Neural cell (in vitro differentiated cells): ENCODE measurements at regions not wholly inside any gene's neighbourhood (a gene's known extent, or its start where the extent isn't known, plus 50 kb on each side); places are given as distances from the start of the nearest gene placed in this dataset.

Experiments
- EP300 ChIP-seq: fragments of 450-650 bp; conservative IDR thresholded peaks from 2 replicates; pipeline ENCODE4 v1.6.1; 2014; ENCODE audit warnings: antibody characterized with exemption, mild to moderate bottlenecking, moderate library complexity; ENCODE audit not compliant: poor library complexity, severe bottlenecking
- EZH2 ChIP-seq: fragments of 200-600, 300-800 bp; shearing (Covaris generic), sonication (generic); IDR thresholded peaks from 2 replicates; pipeline ENCODE4 v1.6.1; 2014; ENCODE audit warnings: antibody characterized with exemption, low read length, borderline replicate concordance, mild to moderate bottlenecking; ENCODE audit not compliant: insufficient read depth, poor library complexity, severe bottlenecking
- MXI1 ChIP-seq: fragments of 450-650 bp; conservative IDR thresholded peaks from 2 replicates; pipeline ENCODE4 v1.6.1; 2014; ENCODE audit warnings: antibody characterized with exemption, mild to moderate bottlenecking; ENCODE audit not compliant: poor library complexity, severe bottlenecking
- POLR2AphosphoS5 ChIP-seq: IDR thresholded peaks from 2 replicates; pipeline ENCODE4 v1.6.1; 2012
- RAD21 ChIP-seq: fragments of 450-650 bp; conservative IDR thresholded peaks from 2 replicates; pipeline ENCODE4 v1.6.1; 2014; ENCODE audit warnings: antibody characterized with exemption, mild to moderate bottlenecking, moderate library complexity
- SMC3 ChIP-seq: fragments of 450-650 bp; conservative IDR thresholded peaks from 2 replicates; pipeline ENCODE4 v1.6.1; 2014; ENCODE audit warnings: antibody characterized with exemption, mild to moderate bottlenecking, moderate library complexity; ENCODE audit not compliant: poor library complexity
- TAF1 ChIP-seq: IDR thresholded peaks from 2 replicates; pipeline ENCODE4 v1.6.1; 2012; ENCODE audit warnings: low read depth
- TF ChIP-seq, protein P1 (sequence below): fragments of 450-650 bp; IDR thresholded peaks from 2 replicates; pipeline ENCODE4 v1.5.1; 2014; ENCODE audit warnings: antibody characterized with exemption, mild to moderate bottlenecking, moderate library complexity; ENCODE audit not compliant: poor library complexity, severe bottlenecking
- TF ChIP-seq, protein P2 (sequence below): IDR thresholded peaks from 2 replicates; pipeline ENCODE4 v1.6.1; 2012; ENCODE audit warnings: borderline replicate concordance

DNA sequence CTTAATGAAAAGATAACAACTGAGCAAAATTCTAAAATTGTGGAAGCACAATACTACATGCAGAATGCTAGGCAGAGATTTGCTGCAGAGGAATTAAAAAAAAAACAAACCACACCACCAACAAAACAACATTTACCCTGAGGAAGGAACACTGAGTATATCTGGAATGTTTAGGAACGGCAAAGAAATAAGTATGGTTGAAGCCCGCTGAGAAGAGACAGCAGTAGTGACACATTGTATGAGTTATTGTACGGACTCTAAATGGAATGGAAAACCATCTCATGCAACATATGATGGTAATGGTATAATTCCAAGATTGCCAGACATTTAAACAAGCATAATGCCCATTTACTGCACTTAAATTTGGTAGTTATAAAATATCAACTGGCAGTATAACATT lies 568.2 kb upstream of the CCDC54 start:
- TF ChIP-seq, protein P1, sequence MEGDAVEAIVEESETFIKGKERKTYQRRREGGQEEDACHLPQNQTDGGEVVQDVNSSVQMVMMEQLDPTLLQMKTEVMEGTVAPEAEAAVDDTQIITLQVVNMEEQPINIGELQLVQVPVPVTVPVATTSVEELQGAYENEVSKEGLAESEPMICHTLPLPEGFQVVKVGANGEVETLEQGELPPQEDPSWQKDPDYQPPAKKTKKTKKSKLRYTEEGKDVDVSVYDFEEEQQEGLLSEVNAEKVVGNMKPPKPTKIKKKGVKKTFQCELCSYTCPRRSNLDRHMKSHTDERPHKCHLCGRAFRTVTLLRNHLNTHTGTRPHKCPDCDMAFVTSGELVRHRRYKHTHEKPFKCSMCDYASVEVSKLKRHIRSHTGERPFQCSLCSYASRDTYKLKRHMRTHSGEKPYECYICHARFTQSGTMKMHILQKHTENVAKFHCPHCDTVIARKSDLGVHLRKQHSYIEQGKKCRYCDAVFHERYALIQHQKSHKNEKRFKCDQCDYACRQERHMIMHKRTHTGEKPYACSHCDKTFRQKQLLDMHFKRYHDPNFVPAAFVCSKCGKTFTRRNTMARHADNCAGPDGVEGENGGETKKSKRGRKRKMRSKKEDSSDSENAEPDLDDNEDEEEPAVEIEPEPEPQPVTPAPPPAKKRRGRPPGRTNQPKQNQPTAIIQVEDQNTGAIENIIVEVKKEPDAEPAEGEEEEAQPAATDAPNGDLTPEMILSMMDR = no peak
- TF ChIP-seq, protein P2, sequence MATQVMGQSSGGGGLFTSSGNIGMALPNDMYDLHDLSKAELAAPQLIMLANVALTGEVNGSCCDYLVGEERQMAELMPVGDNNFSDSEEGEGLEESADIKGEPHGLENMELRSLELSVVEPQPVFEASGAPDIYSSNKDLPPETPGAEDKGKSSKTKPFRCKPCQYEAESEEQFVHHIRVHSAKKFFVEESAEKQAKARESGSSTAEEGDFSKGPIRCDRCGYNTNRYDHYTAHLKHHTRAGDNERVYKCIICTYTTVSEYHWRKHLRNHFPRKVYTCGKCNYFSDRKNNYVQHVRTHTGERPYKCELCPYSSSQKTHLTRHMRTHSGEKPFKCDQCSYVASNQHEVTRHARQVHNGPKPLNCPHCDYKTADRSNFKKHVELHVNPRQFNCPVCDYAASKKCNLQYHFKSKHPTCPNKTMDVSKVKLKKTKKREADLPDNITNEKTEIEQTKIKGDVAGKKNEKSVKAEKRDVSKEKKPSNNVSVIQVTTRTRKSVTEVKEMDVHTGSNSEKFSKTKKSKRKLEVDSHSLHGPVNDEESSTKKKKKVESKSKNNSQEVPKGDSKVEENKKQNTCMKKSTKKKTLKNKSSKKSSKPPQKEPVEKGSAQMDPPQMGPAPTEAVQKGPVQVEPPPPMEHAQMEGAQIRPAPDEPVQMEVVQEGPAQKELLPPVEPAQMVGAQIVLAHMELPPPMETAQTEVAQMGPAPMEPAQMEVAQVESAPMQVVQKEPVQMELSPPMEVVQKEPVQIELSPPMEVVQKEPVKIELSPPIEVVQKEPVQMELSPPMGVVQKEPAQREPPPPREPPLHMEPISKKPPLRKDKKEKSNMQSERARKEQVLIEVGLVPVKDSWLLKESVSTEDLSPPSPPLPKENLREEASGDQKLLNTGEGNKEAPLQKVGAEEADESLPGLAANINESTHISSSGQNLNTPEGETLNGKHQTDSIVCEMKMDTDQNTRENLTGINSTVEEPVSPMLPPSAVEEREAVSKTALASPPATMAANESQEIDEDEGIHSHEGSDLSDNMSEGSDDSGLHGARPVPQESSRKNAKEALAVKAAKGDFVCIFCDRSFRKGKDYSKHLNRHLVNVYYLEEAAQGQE = no peak
- TF ChIP-seq POLR2AphosphoS5 = no peak
- no peak for TF ChIP-seq TAF1
- TF ChIP-seq EP300 = no peak
- TF ChIP-seq EZH2 = no peak
- TF ChIP-seq MXI1 = no peak
- no peak for TF ChIP-seq RAD21
- no peak for TF ChIP-seq SMC3
